ENCODE measurements at regions not wholly inside any gene's neighbourhood (a gene's known extent, or its start where the extent isn't known, plus 50 kb on each side); places are given as distances from the start of the nearest gene placed in this dataset.

- ChIA-PET CTCF (no interaction called here), POLR2A (no interaction called here)
- DNase-seq (ENCODE audit: extremely low spot score), result no peak
- no peak for TF ChIP-seq CTCF (IDR thresholded peaks at IDR 0.05; ENCODE audit: control extremely low read depth, extremely low read depth, low read depth, missing control alignments)
Measured at GRCh38 chr6:18600255-18600654, 213.1 kb downstream of the RNF144B start.

GRCh38 chr6:18601516-18602020 lies 214.4 kb downstream of the RNF144B start:
- no peak for DNase-seq (ENCODE audit: extremely low spot score)
- no peak for TF ChIP-seq CTCF (IDR thresholded peaks at IDR 0.05; ENCODE audit: control extremely low read depth, extremely low read depth, low read depth, missing control alignments)
- ChIA-PET CTCF (interaction anchor here (1.2 kb wide), 1 partner anchor 99 kb away, joined by 3 read pairs; no protein-coding TSS in a partner anchor), POLR2A (no interaction called here)

GRCh38 chr6:18602931-18603330 lies 215.8 kb downstream of the RNF144B start:
- no peak for TF ChIP-seq CTCF (IDR thresholded peaks at IDR 0.05; ENCODE audit: control extremely low read depth, extremely low read depth, low read depth, missing control alignments)
- POLR2A ChIA-PET, result no interaction called here
- CTCF ChIA-PET, result interaction anchor here (0.9 to 1.2 kb wide), 2 partner anchors 9 to 12 kb away, joined by 3 read pairs; no protein-coding TSS in a partner anchor
- DNase-seq (ENCODE audit: extremely low spot score), result no peak

- TF ChIP-seq CTCF (IDR thresholded peaks at IDR 0.05; ENCODE audit: control extremely low read depth, extremely low read depth, low read depth, missing control alignments), result no peak
- ChIA-PET POLR2A (no interaction called here), CTCF (interaction anchor here (1.2 kb wide), 1 partner anchor 12 kb away, joined by 3 read pairs; no protein-coding TSS in a partner anchor)
- no peak for DNase-seq (ENCODE audit: extremely low spot score)
Measured at GRCh38 chr6:18603361-18603760, 216.2 kb downstream of the RNF144B start.

GRCh38 chr6:18605841-18606240 lies 218.7 kb downstream of the RNF144B start:
- no peak for TF ChIP-seq CTCF (IDR thresholded peaks at IDR 0.05; ENCODE audit: control extremely low read depth, extremely low read depth, low read depth, missing control alignments)
- ChIA-PET POLR2A (no interaction called here), CTCF (interaction anchor here (1.0 to 1.6 kb wide), 2 partner anchors 10 kb away, joined by 6 read pairs; no protein-coding TSS in a partner anchor)
- DNase-seq (ENCODE audit: extremely low spot score), result no peak

GRCh38 chr6:18609715-18610114 lies 222.6 kb downstream of the RNF144B start:
- no peak for TF ChIP-seq CTCF (IDR thresholded peaks at IDR 0.05; ENCODE audit: control extremely low read depth, extremely low read depth, low read depth, missing control alignments)
- ChIA-PET CTCF (interaction anchor here (0.7 kb wide), 1 partner anchor 14 kb away, joined by 3 read pairs; no protein-coding TSS in a partner anchor), POLR2A (no interaction called here)
- DNase-seq (ENCODE audit: extremely low spot score), result no peak
